GM21717 (cell line): ENCODE measurements at regions not wholly inside any gene's neighbourhood (a gene's known extent, or its start where the extent isn't known, plus 50 kb on each side); places are given as distances from the start of the nearest gene placed in this dataset.

Source experiments
- ATAC-seq: cut with Tn5 transposase; IDR thresholded peaks from one replicate; pipeline ENCODE4 v1.9.1; 2021; ENCODE audit warnings: mild to moderate bottlenecking, moderate library complexity; ENCODE audit not compliant: unreplicated experiment

GRCh38 chr6:21986703-21987102 lies 310.1 kb downstream of the PRL start:
- ATAC-seq, result no peak

DNA sequence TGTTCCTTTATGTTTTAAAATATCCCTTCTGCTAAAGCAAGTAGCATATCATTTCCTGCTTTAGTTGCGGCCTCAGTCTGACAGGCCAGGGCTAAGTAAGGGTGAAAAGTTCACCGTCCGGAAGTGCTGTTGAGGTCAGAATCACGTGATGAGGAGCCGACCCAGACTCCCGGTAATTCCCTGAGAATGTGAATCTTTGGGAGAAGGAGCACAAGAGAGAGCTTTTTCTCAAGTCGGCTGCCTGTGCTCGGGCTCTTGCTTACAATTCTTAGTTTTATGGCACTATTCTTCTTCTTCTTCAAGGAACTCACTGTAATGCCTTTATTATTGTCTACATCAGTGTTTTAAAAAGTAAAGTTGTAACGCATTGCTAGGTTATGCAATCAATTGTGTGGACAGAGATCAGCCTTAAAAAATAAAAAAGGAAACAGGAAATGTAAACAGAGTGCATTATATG lies 309.3 kb downstream of the PRL start:
- ATAC-seq, result peak; percentile 62

DNA sequence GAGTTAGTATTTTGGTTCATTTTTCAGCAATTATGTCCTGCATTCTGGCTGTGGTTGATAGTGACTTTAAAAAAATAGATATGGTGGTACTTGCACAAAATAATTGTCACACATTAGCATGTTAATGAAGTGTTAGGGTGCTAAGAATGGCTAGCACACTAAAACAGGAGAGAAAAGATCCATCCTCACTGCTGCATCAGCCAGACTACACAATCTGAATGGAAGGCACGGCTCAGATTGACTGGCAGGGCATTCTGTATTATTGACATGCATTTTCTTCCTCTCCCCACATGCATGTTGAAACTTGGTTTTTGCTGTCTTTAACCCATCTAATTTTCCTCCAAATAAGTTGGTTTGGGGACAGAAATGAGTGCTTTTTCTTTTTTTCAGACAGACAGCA lies 306.3 kb downstream of the PRL start:
- no peak for ATAC-seq

DNA sequence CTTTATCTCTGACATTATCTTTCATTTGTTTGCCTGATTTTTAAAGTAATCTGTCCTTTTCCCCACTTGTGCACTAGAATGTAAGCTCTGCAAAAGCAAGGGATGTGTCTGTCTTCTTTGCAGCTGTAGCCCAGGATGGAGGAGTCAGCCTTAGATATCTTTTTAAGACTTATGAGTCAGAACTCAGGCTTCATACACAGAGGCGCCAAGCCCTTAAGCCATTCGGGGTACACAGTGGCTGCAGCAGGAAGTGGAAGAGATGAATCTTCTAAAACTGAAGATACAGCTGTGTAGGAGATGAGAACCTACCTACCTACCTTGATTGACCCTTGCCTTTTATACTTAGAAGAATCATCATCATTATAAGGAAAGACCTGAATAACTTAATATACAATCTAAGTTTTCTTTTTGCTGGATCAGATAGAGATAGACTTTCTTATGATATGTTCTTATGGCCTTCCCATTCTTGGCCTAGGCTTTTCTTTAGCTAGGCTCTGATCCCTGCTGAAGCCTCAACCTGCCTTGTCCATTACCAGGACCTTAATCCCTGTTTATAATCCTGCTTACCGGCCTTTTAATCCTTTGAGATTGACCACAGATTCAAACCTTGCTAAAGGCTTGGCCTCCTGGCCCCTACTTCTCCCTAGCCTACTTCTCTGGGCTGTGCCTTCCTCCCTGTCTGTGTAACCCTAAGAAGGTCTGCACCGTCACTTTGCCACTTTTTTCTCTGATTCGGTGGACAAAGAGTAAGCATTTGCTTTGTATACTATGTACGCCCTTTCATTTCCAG lies 304.5 kb downstream of the PRL start:
- ATAC-seq, result no peak

DNA sequence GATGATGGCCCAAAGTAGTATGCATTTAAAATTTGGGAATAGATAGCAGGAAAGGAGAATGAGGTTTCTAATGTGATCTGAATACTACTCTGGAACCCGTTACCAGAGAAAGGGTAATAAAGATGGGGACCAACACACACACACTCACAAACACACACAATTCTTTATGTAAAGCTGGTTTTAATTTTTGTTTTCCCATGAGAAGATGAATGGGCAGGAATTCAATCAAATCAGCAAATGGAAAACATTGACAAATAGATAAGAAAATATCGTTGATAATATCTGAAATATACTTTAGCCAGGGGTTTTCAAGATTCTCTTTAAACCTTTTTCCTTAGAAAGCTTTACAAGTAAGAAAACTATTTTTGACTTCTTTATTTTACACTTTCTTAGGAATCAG lies 303.0 kb downstream of the PRL start:
- ATAC-seq, result no peak

DNA sequence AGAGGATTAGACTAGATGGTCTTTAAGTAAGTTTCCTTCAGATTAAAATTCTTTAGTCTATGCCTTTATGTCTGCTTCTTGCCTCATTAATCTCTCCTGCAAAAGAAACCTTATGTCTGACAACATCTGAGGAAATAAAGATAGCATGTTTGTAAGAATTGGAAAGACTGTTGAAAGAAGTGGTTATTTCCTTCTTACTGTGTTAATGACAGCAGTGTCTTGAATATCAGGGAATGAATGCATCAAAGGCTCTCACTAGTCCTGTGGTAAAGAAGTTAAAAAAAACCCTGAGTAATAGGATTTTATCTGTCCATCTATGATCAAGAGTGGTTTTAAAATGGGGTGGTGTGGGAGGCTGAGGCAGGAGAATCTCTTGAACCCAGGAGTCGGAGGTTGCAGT lies 302.0 kb downstream of the PRL start:
- no peak for ATAC-seq

- ATAC-seq, result no peak
Measured at GRCh38 chr6:21995318-21995717, 301.5 kb downstream of the PRL start.

DNA sequence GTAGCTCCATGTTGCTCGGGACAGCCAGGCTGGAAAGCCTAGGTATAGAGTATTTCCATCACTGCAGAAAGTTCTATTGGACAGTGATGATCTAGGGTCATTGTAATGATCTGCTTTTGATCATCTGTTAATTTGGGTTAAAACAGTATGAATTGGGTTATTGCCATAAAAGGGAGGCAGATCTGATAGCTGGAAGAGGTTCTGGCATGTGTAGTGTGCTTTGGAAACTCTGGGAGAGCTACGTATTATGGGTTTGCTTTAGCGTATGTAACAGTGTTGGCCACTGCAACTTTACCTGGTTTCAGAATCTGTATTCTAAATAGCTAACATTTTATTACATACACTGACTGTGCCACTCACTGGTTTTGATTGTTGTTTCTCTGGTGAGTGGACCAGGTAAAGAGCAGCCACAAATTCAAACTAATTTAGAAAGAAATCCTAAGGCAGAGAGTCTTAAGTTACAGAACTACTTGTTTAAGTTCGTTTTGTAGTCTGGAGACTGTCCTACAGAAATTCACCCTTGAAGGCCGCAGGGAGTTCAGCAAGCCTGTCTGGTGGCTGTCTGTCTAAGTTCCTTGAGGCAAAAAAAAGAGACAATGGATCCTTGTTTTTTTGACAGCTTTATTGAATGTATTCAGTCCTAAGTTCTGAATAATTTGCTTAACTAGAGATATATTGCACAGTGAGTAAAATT lies 300.3 kb downstream of the PRL start:
- no peak for ATAC-seq

- no peak for ATAC-seq
Measured at GRCh38 chr6:21997119-21998037, 299.5 kb downstream of the PRL start.

DNA sequence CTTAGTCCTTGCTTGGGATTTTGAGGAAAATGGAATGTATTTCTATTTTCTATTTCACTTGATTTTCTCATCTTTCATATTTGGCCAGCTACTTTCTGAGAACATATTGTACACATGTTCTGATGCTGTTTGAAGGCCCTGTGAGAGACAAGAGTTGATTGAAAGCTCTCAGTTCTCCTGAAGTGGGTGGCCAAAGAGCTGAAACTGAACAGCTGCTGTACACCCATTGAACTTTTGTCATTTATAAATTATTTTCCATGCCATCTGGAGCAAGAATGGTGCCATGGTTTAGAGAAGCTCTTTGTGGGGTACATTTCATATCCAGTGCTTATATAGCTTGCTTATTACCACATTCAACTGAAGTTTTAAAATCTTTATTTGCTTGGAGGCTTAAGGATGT lies 298.3 kb downstream of the PRL start:
- no peak for ATAC-seq

- no peak for ATAC-seq
Measured at GRCh38 chr6:21999012-21999528, 297.8 kb downstream of the PRL start.

DNA sequence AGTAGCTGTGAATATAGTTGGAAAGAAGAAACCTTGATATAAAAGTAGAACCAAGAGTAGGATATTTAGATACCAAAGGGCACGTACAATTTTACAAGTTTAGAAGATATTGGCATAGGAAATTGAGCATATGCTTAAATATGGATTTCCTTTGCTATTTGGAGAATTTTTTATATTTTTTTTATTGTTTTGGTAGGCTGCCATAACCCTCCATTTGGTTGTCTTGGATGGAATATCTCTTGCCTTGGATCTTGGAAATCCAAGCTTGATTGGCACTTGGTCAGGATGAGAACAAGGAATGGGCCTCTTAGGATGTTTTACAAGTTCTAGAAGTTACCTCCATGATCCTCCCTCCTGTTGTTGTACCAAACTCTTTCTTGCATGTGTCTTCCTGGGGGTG lies 297.1 kb downstream of the PRL start:
- no peak for ATAC-seq

DNA sequence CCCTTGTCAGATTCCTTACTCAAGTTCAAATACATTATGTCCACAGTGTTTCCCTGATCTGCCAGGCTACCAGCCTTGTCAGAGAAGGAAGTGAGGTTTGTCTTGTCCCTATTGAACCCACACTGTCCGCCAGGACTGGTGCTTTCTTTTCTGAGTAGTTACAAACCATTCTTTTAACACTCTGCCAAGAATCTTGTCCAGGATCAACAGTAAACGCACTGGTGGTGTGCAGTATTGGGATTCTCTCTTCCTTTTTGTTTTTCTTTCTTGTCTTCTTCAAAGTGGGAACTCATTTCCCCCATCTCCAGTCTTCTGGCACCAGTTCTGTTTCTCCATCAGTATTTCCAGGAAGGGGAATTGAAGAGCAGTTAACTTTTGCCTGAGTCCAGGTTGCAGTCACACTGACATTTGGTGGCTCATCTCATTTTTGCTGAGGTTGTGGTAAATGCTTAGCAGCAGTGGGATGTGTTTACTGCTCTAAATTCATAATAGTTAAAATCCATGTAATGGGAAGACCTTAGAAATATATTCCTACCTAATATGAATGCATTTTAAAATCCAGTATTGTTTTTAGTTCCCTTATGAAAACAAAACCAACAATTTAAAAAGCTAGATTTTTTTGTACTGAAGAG lies 295.3 kb downstream of the PRL start:
- no peak for ATAC-seq

- ATAC-seq, result no peak
Measured at GRCh38 chr6:22003287-22003686, 293.5 kb downstream of the PRL start.

- ATAC-seq, result no peak
Measured at GRCh38 chr6:22006795-22007194, 290.0 kb downstream of the PRL start.

GRCh38 chr6:22007469-22007868 lies 289.4 kb downstream of the PRL start:
- ATAC-seq, result no peak

DNA sequence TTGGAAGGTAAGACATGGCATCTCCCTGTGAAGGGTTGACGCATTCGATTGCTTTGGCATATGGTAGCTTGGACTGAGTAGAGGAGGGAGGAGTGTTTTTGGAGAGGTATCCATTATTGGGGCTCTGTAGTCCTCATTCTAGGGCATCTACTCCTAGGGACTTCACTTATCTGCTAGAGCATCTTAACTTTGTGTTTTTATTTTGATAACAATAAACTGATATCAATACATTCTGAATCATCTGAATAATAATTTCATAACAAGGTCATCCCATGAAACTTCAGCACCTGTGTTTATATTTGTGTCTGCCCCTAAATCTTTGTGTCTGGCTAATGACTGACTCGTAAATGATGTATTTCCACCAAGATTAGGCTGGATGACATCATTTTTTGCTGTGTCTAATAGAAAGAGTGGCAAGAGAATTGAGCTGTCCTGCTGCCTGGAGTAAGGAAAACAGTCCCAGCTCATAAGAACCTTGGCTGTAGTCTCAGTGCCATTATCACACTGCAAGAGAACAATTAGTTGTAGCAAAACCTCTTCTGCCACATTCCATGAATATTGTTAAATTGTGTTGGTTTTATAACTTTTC lies 288.5 kb downstream of the PRL start:
- no peak for ATAC-seq

GRCh38 chr6:22010102-22010501 lies 286.7 kb downstream of the PRL start:
- no peak for ATAC-seq

DNA sequence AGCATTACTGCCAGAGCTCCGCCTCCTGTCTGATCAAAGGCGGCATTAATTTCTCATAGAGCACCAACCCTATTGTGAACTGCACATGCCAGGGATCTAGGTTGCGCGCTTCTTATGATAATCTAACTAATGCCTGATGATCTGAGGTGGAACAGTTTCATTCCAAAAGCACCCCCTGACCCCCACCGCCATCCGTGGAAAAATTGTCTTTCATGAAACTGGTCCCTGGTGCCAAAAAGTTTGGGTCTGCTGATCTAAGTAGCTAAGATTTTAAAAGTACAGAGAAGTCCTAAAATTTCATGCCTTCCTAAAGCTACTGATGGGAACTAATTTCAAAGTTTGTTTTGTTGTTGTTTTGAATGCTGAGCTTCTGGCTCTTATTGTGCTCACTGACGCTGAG lies 281.6 kb downstream of the PRL start:
- ATAC-seq, result no peak

GRCh38 chr6:22015944-22016343 lies 280.9 kb downstream of the PRL start:
- no peak for ATAC-seq
